Right hindlimb (tissue), 1 donor: ENCODE measurements at regions not wholly inside any gene's neighbourhood (a gene's known extent, or its start where the extent isn't known, plus 50 kb on each side); places are given as distances from the start of the nearest gene placed in this dataset.
A peak's percentile ranks its signal among the peaks of the same experiment; 100 is the strongest.

Experiments used
- DNase-seq: peaks from one replicate; pipeline ENCODE4 v3.0.0-alpha.2; 2018

GRCh38 chr2:42914314-42914713 is 121.9 kb upstream of the HAAO start:
- no peak for DNase-seq

DNA sequence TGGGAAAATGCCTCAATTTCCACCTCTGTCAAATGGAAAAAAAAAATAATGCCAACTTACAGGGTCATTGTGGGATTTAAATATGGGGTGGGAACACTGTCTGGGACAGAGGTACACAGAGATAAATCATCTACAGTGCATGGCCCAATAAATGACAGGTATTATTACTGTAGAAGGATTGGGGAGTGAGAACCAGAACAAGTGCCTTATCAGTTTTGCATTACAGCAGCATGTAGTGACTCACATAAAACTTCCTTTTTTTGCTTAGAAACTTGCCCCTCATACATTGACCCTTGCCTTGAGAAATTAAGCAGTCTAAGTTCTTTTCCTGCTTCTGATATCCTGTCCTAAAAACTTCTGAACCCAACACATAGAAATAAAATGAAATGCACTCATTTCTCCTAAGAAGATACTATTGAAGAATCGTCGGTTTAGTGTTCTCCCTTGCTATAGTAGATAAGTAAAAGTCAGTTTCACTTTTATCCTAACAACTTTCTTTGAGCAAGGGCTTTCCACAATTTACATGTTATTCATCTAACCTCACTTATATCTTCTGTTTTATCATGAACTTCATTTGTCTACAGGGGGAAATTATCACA is 121.0 kb upstream of the HAAO start:
- no peak for DNase-seq

DNA sequence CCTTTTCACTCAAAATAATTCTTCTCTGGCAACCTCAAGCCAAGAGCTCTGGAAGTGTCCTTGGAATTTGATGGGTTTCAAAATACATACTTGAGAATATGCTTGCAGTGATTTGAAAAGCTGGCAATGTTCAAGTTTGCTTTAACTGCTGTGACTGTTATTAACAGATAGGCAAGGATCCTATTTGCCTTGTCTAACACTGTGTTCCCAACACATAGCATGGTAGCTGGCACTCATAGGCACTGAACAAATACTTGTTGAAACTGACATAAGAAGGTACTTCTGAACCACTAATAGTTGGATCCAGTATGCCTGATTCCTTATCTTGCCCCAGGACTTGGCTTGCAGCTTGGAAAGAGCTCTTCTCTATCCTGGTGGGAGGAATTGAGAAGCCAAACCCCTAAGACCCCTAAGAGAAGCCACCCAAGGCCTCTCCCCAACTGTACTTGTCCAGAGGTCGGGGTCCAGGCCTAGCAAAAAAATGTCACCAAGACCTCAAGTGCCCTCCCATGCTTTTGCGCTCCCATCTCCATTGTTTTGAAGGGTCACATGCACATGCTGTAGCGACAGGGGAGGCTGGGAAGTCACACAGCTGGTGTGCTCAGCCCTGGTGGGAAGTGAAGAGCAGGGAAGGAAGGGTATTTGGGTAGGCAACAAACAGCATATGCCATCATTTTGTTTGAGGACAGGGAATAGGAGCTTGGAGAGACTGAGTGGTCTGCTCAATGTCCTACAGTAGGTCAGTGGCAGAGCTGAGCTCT is 118.4 kb upstream of the HAAO start:
- DNase-seq = no peak

DNA sequence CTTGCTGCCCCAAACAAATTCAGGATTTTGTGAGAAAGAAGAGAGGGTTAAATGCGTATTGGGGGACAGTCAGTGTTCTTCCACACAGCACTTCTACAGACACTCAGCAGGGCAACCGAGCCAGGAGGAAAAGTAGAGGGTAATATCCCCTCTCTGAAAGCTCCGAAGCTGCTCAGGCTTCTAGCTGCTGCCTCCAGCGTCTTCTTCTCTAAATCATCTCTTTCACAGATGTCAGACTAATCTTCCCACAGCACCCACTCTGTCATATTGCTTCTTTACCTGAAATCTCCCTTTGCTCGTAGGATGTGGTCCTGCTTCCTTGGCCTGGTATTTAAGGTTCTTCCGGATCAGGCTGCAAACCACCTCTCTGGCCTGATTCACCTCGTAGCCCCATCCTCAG is 117.6 kb upstream of the HAAO start:
- no peak for DNase-seq

GRCh38 chr2:42908518-42909200 is 116.3 kb upstream of the HAAO start:
- DNase-seq = no peak

- no peak for DNase-seq
Observed at GRCh38 chr2:42907835-42908234, 115.5 kb upstream of the HAAO start.

GRCh38 chr2:42906557-42907411 is 114.4 kb upstream of the HAAO start:
- DNase-seq = peak; percentile 87

GRCh38 chr2:42906111-42906556 is 113.8 kb upstream of the HAAO start:
- DNase-seq = no peak

DNA sequence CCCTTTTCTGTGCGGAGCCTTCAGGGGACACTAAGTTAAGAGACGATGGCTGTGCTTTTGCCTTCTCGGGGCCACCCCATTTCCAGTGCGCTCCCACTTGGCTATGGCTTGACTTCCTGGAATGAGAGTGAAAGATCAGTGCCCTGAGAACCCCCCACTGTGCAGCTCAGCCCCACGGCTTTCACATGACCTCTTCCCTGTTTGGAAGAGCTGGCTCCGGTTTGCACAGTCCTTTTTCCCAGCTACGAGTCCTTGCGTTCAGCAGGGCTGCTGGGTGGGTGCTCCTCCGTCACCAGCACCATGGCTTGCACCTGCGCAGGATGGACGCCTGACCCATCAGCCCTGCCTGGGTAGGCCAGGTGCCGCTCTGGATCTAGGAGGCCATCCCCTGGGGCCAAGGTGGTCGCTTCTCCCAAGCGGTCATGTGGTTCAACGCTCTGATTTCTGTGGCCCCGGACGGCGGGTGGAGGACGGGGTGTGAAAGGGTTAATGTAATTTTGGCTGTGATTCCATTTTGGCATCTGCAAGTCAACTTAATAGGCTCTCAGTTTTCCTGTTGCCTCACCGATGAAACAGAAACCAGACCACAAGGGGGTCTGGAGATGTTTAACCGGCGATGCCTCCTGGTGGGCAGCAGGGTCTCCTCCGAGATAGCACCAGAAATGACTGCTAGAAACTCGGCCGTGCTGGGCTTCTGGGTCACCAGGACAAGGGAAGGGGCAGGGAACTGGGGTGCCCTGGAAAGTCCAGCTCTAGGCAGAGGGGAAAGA is 113.1 kb upstream of the HAAO start:
- DNase-seq = peak; percentile 78

GRCh38 chr2:42904576-42904876 is 112.1 kb upstream of the HAAO start:
- DNase-seq = no peak

GRCh38 chr2:42903821-42904575 is 111.6 kb upstream of the HAAO start:
- DNase-seq = no peak

DNA sequence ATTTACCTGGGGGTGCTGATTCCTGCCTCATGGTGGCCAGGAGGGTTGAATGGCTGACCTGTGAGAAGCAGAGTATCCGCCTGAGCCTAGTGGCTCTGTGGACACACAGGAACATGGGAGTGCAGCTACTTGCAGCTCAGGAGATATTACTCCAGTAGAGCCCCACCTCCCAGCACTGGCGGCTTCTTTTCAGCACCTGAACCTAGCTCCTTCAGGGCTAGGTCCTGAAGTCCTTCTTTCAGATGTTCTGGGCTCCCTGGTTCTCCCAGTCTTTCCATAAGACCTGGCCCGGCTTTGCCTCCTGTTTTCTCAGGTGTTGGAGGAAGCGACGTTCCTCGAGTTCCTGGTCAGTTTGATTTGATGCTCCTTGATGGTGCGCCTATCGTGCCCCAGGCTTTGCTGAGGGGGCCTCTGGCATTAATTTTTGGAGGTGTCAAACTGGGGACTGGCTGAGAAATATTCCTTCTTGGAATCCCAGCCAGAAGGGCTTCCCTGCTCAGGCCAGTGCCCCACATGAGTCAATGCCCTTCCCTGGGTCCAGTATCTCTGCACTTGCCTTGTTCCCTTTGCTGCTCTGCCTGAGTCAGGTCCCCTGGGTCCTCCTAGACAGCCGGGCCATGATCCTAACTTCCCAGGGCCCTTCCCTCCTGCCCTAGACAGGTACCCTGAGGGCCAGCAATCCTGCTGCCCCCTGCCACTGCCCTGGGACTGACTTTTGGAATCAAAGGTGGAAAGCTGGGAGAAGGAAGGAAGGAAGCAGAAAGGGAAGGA is 110.7 kb upstream of the HAAO start:
- no peak for DNase-seq

DNA sequence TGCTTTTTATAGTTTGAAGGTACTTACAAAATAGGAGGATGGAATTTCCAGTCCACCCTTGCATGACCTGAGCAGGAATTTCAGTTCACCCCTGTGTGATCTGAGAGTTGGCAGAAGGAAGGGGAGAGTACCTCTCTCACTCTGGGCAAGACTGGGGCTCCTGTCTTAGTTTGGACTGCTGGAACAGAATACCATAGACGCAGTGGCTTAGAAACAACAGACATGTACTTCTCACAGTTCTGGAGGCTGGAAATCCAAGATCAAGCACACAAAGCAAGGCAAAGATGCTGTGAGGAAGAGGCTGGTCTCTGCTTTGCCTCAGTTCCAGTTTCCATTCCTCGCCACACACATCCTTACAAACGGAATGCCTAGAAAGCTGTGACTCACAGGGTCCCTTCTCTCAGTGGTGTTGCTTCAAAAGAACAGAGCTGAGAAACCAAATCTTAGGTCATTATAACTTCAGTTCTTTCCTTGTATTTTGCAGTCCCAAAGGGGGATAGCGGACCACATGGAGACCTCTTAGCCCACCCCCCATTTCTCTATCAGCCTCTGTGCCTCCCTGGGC is 108.8 kb upstream of the HAAO start:
- no peak for DNase-seq

GRCh38 chr2:42900289-42900891 is 108.0 kb upstream of the HAAO start:
- no peak for DNase-seq

- no peak for DNase-seq
Observed at GRCh38 chr2:42897358-42897757, 105.0 kb upstream of the HAAO start.

DNA sequence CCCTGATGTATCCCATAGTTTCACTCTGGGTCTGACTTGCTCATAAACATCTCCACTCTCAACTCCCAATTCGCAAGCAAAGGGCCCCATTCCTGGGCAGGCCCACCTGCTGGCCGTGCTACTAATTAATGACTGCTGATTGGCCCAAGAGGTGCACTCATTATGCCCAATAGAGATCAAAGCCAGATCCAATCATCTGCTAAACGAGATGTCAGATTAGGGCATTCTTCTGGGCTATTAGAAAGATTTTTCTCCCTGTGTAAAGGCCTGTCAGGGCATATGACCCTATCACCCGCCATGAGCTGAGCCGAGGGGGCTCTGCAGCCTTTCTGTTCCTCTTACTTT is 103.4 kb upstream of the HAAO start:
- no peak for DNase-seq

DNA sequence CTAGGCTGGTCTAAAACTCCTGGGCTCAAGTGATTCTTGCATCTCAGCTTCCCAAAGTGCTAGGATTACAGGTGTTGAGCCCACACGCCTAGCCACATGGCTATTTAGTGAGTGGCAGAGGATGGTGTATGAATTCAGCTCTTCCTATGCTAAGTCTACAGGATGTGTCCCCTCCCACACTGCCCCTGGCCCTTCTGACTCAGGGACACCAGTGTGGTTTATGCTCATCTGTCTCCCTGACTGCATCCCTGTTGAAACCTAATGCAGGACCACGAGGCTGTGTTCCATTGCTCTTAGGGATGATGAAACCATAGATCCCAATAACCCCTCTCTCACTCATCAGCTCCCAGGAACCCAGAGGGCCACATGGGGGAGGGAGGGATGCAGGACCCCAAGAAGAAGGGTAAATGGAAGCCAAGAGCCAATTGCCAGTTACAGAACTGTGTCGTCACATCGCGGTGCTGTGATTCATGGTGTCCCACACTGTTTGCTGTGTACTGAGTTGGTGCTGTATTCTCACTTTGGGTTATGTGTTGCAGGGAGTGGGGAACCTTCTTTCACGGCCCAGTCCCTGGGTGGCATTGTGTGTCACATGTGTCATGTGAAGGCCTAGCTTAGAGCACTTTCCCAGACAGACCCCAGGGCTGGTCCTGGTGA is 102.9 kb upstream of the HAAO start:
- DNase-seq = no peak

DNA sequence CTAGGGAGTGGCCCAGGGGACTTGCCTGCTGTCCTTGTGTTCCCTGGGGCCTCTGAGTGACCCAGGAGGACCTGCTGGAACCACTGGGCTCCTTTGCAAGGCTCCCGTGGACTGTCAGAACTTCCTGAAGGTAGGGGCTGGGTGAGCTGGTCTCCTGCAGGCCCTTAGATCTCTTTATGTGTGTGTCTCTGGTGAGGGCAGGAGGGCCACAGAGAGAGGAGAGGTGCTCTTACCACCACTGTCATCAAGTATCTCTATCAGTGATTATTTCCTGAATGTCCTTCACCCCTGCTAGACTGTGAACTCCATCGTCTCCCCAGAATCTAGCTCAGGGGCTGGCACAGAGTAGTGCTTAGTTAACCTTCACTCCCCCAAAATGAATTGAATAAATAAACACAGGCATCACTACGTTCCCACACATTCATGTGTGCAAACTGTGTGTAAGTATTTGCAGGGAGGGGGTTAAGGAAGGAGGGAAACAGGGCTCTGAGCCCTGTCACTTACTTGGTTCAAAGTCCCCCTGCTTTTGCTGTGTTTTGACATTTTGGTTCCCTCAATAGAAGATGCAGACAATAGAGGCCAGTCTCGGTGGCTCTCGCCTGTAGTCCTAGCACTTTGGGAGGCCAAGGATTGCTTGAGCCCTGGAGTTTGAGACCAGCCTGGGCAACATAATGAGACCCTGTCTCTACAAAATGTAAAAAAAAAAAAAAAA is 100.8 kb upstream of the HAAO start:
- no peak for DNase-seq

DNA sequence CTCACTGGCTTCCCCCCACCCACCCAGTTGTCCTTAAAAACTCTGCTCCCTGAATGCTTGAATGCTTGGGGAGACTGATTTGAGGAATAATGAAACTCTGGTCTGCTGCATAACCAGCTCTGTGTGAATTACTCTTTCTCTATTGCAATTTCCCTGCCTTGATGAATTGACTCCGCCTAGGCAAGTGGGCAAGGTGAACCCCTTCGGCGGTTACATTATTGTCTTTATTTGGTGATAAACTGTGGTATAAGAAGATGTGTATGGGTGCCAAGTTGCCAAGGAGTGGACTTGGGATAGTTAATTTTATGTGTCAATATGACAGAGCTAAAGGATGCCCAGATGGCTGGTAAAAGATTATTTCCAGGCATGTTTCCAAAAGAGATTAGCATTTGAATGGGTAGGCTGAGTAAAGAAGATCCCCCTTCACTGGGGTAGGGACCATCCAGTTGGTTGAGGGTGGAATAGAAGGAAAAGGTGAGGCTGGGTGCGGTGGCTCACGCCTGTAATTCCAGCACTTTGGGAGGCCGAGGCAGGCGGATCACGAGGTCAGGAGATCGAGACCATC is 98.5 kb upstream of the HAAO start:
- no peak for DNase-seq
